ENCODE measurements at regions not wholly inside any gene's neighbourhood (a gene's known extent, or its start where the extent isn't known, plus 50 kb on each side); places are given as distances from the start of the nearest gene placed in this dataset.

DNA sequence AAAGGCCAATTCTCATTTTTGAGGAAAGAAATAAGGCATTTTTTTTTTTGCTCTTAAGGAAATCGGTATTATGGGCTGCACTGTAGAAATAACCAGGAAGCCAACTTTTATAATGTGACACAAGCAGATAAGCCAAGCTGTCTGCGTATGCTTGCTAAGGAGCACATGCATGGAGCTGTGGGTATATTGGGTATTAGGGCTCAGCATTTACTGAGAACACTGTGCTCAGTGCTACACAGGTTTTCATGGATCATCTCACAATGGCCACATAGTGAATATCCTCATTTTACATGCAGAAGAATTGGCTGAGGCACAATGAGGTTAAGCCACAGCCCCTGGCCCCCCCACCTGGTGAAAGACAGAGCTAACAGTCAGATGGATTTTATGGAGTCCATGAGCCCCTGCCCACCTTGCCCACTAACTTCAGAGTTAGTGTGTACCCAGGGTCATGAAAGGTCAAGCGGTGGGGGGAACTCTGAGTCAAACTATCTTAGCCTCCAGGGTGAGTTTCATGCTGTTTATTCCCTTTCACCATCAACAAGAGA is 204.8 kb downstream of the SPATA31A6 start:
- TF ChIP-seq EZH2 (IDR thresholded peaks at IDR 0.05; ENCODE audit: borderline replicate concordance, low read depth, low read length, severe bottlenecking): no peak
- TF ChIP-seq, protein P1, sequence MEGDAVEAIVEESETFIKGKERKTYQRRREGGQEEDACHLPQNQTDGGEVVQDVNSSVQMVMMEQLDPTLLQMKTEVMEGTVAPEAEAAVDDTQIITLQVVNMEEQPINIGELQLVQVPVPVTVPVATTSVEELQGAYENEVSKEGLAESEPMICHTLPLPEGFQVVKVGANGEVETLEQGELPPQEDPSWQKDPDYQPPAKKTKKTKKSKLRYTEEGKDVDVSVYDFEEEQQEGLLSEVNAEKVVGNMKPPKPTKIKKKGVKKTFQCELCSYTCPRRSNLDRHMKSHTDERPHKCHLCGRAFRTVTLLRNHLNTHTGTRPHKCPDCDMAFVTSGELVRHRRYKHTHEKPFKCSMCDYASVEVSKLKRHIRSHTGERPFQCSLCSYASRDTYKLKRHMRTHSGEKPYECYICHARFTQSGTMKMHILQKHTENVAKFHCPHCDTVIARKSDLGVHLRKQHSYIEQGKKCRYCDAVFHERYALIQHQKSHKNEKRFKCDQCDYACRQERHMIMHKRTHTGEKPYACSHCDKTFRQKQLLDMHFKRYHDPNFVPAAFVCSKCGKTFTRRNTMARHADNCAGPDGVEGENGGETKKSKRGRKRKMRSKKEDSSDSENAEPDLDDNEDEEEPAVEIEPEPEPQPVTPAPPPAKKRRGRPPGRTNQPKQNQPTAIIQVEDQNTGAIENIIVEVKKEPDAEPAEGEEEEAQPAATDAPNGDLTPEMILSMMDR (IDR thresholded peaks at IDR 0.05; ENCODE audit: borderline replicate concordance, extremely low read depth, low read length, poor library complexity, severe bottlenecking): no peak

Data from DND-41 (cell line).